NCI-H2029 treated with DMSO at 0.1 percent for 48 hours (cell line): ENCODE measurements at regions not wholly inside any gene's neighbourhood (a gene's known extent, or its start where the extent isn't known, plus 50 kb on each side); places are given as distances from the start of the nearest gene placed in this dataset.
A peak's percentile ranks its signal among the peaks of the same experiment; 100 is the strongest.
"Not testable (repeated sequence)": the region's sequence is repeated elsewhere in the genome, so short reads cannot be mapped to it uniquely, and the experiment has no call there.

Source experiments
- DNase-seq: peaks from one replicate; lab custom pipeline; 2025; lab: John Stamatoyannopoulos, UW

DNA sequence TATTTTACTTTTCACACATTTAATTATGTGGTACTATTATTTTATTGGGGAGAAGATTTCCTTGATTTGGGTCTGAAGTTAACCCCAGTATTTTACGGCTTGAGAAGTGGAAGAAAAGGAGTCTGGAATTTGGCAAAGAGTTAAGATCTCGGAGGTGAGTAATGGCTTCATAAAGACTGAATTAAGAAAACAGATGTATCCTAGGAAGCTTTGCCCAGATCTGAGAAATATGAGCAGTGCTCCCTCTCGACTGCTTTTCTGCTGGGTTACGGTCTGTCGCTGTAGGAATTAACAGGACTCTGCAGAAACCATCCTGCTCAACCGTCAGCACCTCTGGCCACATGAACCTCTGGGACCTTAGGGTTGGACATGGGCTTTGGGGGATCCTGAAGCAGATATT, 163.6 kb upstream of the NDN start:
- DNase-seq = no peak

DNA sequence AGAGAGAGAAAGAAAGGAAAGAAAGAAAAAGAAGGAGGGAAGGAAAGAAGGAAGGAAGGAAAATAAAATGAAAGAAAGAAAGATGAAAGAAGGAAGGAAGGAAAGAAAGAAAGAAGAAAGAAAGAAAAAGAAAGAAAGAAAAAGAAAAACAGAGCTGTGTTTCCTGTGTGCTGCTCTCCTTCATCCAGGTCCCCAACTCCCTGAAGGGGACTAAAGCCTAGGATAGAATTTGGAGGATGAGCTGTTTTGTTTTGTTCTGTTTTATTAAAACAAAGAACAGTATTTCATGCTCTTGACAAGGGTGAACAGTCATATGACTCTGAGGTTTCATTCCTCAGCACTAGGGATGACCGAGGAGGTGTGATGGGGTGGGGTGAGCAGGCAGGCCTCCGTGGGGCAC, 164.8 kb upstream of the NDN start:
- DNase-seq = no peak

GRCh38 chr15:23853286-23853685, 166.2 kb upstream of the NDN start:
- no peak for DNase-seq

DNA sequence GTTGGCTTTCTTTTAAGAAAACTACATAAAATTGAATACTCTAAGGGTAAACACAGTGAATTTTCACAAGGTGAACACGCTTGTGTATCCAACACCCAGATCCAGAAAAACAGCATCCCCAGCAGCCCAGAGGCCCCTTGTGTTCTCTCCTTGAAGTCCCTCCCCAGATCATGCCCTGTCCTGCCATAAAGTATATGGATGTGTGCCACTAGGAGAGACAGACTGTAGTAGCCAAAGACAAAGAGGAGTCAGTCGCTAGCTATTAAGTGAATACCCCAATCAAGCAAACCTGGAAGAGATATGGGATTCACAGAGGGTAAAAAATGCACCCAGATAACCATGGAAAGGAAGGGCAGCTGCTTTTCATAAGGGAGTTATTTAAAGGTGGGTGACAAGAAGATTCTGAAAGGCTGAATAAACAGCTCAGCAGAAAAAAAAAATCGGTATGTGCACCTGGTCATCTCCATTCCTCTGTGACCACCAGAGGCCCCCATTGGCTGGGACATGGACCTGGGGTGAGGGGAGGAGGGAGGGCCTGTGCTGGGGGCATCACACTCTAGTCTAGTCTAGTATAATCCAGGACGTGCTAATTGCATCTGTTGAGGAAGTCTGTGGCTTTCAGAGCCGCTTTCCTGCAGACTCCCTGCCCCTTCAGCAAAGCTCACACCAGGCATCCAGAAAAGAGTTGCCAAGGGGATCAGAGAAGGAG, 167.3 kb upstream of the NDN start:
- DNase-seq = no peak

- DNase-seq = no peak
Observed at GRCh38 chr15:23854912-23855659, 168.0 kb upstream of the NDN start.

DNA sequence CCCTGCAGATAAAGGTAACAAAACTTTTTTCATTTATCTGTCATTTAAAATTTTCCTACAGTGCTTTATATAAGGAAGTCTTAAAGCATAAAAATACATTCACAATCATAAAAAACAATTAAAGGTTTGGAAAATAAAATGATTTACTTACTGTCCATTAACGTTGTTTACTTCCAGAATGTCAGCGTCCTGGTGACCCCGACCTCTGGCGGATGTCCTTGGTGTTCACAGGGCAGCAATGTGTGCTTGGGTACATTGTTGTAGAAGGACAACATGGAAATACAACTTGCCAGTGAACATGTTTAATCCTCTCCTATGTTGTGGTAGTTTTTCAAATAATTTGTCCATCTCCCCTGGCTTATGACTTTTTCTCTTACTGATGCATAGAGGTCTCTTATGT, 168.8 kb upstream of the NDN start:
- DNase-seq = no peak

GRCh38 chr15:23857028-23857641, 170.0 kb upstream of the NDN start:
- DNase-seq = no peak

GRCh38 chr15:23859008-23859407, 171.9 kb upstream of the NDN start:
- DNase-seq = no peak

- no peak for DNase-seq
Observed at GRCh38 chr15:23860290-23861245, 173.5 kb upstream of the NDN start.

DNA sequence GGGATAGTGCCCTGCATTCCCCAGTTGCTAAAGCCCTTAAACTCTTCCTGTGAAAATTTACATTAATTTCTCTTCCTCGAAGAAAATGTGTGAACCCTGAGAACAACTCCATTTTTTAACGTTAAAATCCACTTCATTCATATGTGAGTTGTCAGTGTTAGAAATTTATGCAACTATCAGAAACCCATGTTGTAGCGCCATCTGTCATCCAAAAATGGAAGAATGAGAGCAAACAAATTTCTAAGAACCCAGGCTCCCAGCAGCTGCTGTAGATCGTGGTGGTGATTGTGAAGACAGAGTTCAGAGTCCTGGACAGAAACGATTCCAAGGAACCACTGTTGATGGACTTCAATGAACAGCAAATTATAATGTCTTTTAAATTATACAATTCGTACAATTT, 179.7 kb upstream of the NDN start:
- DNase-seq = peak; percentile 1

- DNase-seq = peak; percentile 18
Observed at GRCh38 chr15:23869396-23869795, 182.3 kb upstream of the NDN start.

DNA sequence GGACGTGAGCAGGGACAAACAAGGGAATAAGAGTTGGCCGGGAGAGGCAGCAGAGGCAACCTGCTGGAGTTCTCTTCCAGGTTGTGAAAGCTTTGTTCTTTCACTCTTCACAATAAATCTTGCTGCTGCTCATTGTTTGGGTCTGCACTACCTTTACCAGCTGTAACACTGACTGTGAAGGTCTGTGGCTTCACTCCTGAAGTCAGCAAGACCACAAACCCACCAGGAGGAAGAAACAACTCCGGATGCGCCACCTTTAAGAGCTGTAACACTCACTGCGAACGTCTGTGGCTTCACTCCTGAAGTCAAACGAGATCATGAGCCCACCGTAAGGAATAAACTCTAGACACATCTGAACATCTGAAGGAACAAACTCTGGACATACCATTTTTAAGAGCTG, 186.5 kb upstream of the NDN start:
- DNase-seq = not testable (repeated sequence)

DNA sequence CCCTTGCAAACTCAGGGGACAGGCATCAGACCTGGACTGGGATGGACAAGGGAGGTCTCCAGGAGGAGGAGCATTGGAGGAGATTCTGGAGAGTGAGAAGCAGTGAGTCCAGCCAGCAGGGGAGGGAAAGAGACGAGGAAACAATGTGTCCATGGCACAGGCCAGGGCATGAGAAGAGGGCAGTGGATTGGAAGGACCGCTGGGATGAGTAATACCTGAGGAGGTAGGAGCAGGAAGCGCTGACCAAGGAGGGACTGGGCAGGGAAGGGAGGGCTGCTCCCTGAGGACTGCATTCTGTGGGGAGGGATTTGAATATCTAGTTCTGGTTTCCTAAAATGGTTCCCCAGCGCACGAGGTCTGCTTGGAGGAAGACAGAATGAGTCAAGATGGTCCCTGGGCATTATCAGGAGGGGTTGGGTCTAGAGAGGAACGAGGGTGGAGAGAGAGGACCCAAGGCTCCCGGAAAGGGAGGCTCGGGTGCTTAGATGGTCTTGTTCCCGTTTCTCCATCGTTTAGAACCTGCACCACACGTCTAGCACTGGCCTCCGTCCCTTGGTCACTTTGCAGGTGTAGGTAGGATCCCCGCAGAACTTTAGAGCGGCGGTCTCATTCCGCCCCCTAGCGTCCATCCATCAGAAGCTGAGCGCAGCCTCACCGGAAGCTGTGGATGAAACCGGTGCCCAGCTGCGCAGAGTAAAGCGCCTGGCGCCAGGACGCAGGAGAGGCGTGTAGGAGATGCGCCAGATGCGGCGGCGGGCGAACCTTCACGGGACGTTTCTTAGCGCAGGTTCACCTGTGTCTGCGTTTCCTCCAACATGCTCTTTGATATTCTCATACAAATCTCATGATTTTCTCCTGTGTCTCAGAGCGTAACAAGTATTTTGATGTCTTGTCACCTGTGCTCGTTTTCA, 190.7 kb upstream of the NDN start:
- peak; percentile 17 for DNase-seq

DNA sequence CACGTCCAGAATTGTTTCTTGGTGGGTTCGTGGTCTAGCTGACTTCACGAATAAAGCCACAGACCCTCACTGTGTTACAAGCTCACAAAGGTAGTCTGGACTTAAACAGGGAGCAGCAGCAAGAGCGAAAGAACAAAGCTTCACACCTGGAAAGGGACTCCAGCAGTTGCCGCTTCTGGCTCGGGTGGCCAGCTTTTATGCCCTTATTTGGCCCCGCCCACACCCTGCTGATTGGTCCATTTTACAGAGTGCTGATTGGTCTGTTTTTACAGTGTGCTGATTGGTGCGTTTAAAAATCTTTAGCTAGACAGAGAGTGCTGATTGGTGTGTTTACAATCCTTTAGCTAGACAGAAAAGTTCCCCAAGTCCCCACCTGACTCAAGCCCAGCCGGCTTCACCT, 194.2 kb upstream of the NDN start:
- no peak for DNase-seq

GRCh38 chr15:23890218-23890617, 203.1 kb upstream of the NDN start:
- no peak for DNase-seq

DNA sequence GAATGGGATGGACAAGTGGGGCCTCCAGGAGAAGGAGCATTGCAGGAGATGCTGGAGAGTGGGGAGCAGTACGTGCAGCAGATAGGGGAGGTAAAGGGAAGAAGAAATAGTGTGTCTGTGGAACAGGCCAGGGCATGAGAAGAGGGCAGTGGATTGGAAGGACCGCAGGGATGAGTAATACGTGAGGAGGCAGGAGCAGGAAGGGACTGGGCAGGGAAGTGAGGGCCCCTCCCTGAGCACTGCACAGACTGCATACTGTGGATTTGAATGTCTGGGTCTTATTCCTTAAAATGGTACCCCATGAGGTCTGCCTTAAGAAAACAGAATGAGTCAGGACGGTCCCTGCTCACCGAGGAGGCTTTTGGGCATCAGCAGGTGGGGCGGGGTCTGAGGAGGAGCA, 210.0 kb upstream of the NDN start:
- no peak for DNase-seq

GRCh38 chr15:23897531-23897930, 210.4 kb upstream of the NDN start:
- DNase-seq = no peak

GRCh38 chr15:23910030-23910429, 222.9 kb upstream of the NDN start:
- DNase-seq = no peak

GRCh38 chr15:23912191-23912590, 225.1 kb upstream of the NDN start:
- DNase-seq = no peak

- DNase-seq = no peak
Observed at GRCh38 chr15:23913081-23913480, 226.0 kb upstream of the NDN start.

DNA sequence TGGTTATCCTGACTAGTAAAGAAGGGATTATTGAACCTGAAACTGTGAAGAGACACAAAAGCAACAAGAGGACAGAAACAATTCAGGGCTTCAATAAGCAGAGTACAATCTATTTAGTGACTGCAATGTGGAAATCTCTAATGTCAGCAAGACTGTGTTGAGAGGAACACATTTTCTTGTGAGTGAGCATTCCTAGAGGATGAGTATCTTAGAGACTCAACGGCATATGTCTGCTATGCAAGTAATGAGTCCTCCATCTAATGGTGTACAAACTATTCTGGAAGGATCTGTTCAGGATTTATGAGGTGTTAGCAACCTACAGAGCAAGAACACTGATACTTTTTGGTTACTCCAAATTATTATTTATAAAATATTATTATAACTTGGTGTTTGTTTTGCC, 226.5 kb upstream of the NDN start:
- DNase-seq = no peak
